ENCODE measurements at regions not wholly inside any gene's neighbourhood (a gene's known extent, or its start where the extent isn't known, plus 50 kb on each side); places are given as distances from the start of the nearest gene placed in this dataset.
"Not testable (repeated sequence)": the region's sequence is repeated elsewhere in the genome, so short reads cannot be mapped to it uniquely, and the experiment has no call there.

DNA sequence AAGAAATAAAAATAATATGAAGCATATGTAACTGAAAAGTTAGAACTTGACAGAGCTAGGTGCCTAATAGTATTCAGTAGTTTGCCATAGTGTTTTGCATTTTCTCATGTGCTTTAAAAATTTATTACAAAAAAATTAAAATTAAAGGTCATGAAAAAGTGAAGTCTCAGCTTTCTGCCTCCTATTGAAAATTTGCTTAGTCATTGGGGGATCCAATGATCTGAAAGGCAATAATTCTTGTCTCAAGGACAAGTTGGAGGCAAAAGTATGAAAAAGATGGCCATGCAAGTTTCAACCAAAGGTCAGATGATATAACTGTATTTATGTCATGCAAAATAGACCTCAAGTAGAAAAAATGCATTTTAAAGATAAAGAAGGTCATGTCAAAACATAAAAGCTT lies 140.7 kb downstream of the DUSP10 start:
- no peaks in the 10 kb centered on the region for H3K4me1 ChIP-seq
- no peak for TF ChIP-seq EP300 (IDR thresholded peaks at IDR 0.05)
- TF ChIP-seq, protein P1, sequence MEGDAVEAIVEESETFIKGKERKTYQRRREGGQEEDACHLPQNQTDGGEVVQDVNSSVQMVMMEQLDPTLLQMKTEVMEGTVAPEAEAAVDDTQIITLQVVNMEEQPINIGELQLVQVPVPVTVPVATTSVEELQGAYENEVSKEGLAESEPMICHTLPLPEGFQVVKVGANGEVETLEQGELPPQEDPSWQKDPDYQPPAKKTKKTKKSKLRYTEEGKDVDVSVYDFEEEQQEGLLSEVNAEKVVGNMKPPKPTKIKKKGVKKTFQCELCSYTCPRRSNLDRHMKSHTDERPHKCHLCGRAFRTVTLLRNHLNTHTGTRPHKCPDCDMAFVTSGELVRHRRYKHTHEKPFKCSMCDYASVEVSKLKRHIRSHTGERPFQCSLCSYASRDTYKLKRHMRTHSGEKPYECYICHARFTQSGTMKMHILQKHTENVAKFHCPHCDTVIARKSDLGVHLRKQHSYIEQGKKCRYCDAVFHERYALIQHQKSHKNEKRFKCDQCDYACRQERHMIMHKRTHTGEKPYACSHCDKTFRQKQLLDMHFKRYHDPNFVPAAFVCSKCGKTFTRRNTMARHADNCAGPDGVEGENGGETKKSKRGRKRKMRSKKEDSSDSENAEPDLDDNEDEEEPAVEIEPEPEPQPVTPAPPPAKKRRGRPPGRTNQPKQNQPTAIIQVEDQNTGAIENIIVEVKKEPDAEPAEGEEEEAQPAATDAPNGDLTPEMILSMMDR (IDR thresholded peaks at IDR 0.05): no peak
- no peak for TF ChIP-seq POLR2A (IDR thresholded peaks at IDR 0.05)
- no peak for TF ChIP-seq POLR2AphosphoS5 (IDR thresholded peaks at IDR 0.05)
- no peak overlapping the region for H3K4me3 ChIP-seq
- no peaks in the 10 kb centered on the region for H3K9me3 ChIP-seq
- no peaks in the 10 kb centered on the region for H3K36me3 ChIP-seq
- DNase-seq (no peak), ATAC-seq (ENCODE audit: low FRiP score in 2 of 2) (no peak)
- no peaks in the 10 kb centered on the region for H3K27me3 ChIP-seq
- H3K27ac ChIP-seq: no peak overlapping the region

GRCh38 chr1:221602830-221603229 lies 139.1 kb downstream of the DUSP10 start:
- H3K27me3 ChIP-seq: no peaks in the 10 kb centered on the region
- TF ChIP-seq, protein P1 (IDR thresholded peaks at IDR 0.05): no peak
- TF ChIP-seq POLR2AphosphoS5 (IDR thresholded peaks at IDR 0.05) (no peak), EP300 (IDR thresholded peaks at IDR 0.05) (no peak), POLR2A (IDR thresholded peaks at IDR 0.05) (no peak)
- H3K27ac ChIP-seq: no peak overlapping the region
- ATAC-seq (ENCODE audit: low FRiP score in 2 of 2) (no peak), DNase-seq (no peak)
- H3K36me3 ChIP-seq: no peaks in the 10 kb centered on the region
- 95 to 97% methylated on average over 2 of the region's 2 CpGs for WGBS, 2 donors
- no peak overlapping the region for H3K4me3 ChIP-seq
- H3K9me3 ChIP-seq: no peaks in the 10 kb centered on the region
- H3K4me1 ChIP-seq: no peaks in the 10 kb centered on the region

- H3K9me3 ChIP-seq; H3K27ac ChIP-seq; H3K27me3 ChIP-seq; ATAC-seq (ENCODE audit: low FRiP score in 2 of 2); H3K4me3 ChIP-seq; DNase-seq; H3K36me3 ChIP-seq; H3K4me1 ChIP-seq: not testable (repeated sequence)
Observed at GRCh38 chr1:221604390-221604789, 137.5 kb downstream of the DUSP10 start.

- no peak overlapping the region for H3K27ac ChIP-seq
- no peak for DNase-seq
- no peaks in the 10 kb centered on the region for H3K4me1 ChIP-seq
- TF ChIP-seq POLR2A (IDR thresholded peaks at IDR 0.05): no peak
- TF ChIP-seq, protein P1 (IDR thresholded peaks at IDR 0.05): no peak
- no peaks in the 10 kb centered on the region for H3K27me3 ChIP-seq
- H3K4me3 ChIP-seq: no peak overlapping the region
- H3K36me3 ChIP-seq: no peaks in the 10 kb centered on the region
- ATAC-seq (ENCODE audit: low FRiP score in 2 of 2): no peak
- no peaks in the 10 kb centered on the region for H3K9me3 ChIP-seq
Observed at GRCh38 chr1:221604948-221605347, 136.9 kb downstream of the DUSP10 start.

- H3K9me3 ChIP-seq: no peaks in the 10 kb centered on the region
- TF ChIP-seq EP300 (IDR thresholded peaks at IDR 0.05) (no peak), POLR2AphosphoS5 (IDR thresholded peaks at IDR 0.05) (no peak), POLR2A (IDR thresholded peaks at IDR 0.05) (no peak)
- TF ChIP-seq, protein P1 (IDR thresholded peaks at IDR 0.05): no peak
- H3K27me3 ChIP-seq: no peaks in the 10 kb centered on the region
- H3K36me3 ChIP-seq: no peaks in the 10 kb centered on the region
- H3K4me1 ChIP-seq: no peaks in the 10 kb centered on the region
- 52 to 91% methylated on average over 1 of the region's 1 CpG for WGBS, 2 donors
- no peak overlapping the region for H3K4me3 ChIP-seq
- H3K27ac ChIP-seq: no peak overlapping the region
- DNase-seq: no peak
- ATAC-seq (ENCODE audit: low FRiP score in 2 of 2): no peak
Observed at GRCh38 chr1:221605569-221605968, 136.3 kb downstream of the DUSP10 start.

DNA sequence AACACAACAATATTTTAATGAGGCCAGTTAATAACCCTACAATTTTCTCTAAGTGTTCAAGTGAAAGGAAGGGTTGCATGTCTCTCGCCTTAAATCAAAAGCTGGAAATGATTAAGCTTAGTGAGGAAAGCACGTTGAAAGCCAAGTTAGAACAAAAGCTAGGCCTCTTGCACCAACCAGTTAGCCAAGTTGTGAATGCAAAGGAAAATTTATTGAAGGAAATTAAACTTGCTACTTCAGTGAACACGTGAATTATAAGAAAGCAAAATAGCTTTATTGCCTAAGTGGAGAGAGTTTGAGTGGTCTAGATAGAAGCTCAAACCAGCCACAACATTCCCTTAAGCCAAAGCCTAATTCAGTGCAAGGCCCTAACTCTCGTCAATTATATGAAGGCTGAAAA lies 135.6 kb downstream of the DUSP10 start:
- Histone ChIP-seq H3K4me1 (no peaks in the 10 kb centered on the region), H3K27ac (no peak overlapping the region), H3K27me3 (no peaks in the 10 kb centered on the region), H3K36me3 (no peaks in the 10 kb centered on the region), H3K4me3 (no peak overlapping the region), H3K9me3 (no peaks in the 10 kb centered on the region)
- DNase-seq (no peak), ATAC-seq (ENCODE audit: low FRiP score in 2 of 2) (no peak)
- no peak for TF ChIP-seq POLR2AphosphoS5 (IDR thresholded peaks at IDR 0.05)
- TF ChIP-seq, protein P1 (IDR thresholded peaks at IDR 0.05): no peak
- no peak for TF ChIP-seq EP300 (IDR thresholded peaks at IDR 0.05)
- 84% methylated on average over 4 of the region's 4 CpGs for WGBS, 2 donors

Data from upper lobe of left lung (tissue), 6 donors.